Mesothelial cell of epicardium (in vitro differentiated cells): ENCODE measurements at regions not wholly inside any gene's neighbourhood (a gene's known extent, or its start where the extent isn't known, plus 50 kb on each side); places are given as distances from the start of the nearest gene placed in this dataset.
"Not testable (repeated sequence)": the region's sequence is repeated elsewhere in the genome, so short reads cannot be mapped to it uniquely, and the experiment has no call there.

Source experiments
- DNase-seq, 2 experiments: peaks; one replicate each; pipeline ENCODE4 v3.0.0; 2021; ENCODE audit warnings: low spot score in 2 of 2; ENCODE audit not compliant: unreplicated experiment in 2 of 2
- H3K27ac Mint-ChIP-seq: 2 replicates; pipeline ENCODE4 v1.8.0; 2021; ENCODE audit warnings: mixed read lengths
- H3K27me3 Mint-ChIP-seq: 2 replicates; pipeline ENCODE4 v1.8.0; 2021; ENCODE audit warnings: low read depth, mixed read lengths
- H3K36me3 Mint-ChIP-seq: 2 replicates; pipeline ENCODE4 v1.8.0; 2021; ENCODE audit warnings: mixed read lengths
- H3K4me1 Mint-ChIP-seq: 2 replicates; pipeline ENCODE4 v1.8.0; 2021; ENCODE audit warnings: mixed read lengths
- H3K4me3 Mint-ChIP-seq: 2 replicates; pipeline ENCODE4 v1.8.0; 2021; ENCODE audit warnings: mild to moderate bottlenecking, moderate library complexity, mixed read lengths
- H3K9me3 Mint-ChIP-seq: 2 replicates; pipeline ENCODE4 v1.8.0; 2021; ENCODE audit warnings: mixed read lengths
- TF ChIP-seq, protein P1 (sequence below): fragments of 200-600 bp; sonication (generic); IDR thresholded peaks from one replicate; pipeline ENCODE4 v1.5.0; 2021; ENCODE audit warnings: antibody characterized with exemption; ENCODE audit not compliant: unreplicated experiment

DNA sequence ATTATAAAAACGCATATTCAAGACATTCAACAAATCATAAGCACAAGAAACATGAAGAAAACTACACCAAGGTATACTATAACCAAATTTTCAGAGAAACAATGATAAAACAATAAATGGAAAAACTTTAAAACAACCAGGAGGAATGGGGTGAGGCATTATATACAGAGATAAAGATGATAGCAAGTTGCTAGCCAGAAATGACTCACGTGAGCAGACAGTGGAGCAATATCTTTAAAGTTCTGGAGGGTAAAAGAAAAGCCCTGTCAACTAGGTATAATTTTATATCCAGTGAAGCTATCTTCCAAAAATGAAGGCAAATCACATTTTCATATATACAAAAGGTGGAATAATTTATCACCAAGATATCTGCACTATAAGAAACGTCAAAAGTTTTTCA is 97.8 kb upstream of the PCED1B start:
- DNase-seq = no peak
- Mint-ChIP-seq H3K27me3 (no peaks in the 10 kb centered on the region), H3K9me3 (peaks cover 3% of the 10 kb centered on the region), H3K27ac (no peak overlapping the region), H3K4me3 (no peak overlapping the region), H3K36me3 (no peaks in the 10 kb centered on the region), H3K4me1 (peaks cover 10% of the 10 kb centered on the region)
- TF ChIP-seq, protein P1, sequence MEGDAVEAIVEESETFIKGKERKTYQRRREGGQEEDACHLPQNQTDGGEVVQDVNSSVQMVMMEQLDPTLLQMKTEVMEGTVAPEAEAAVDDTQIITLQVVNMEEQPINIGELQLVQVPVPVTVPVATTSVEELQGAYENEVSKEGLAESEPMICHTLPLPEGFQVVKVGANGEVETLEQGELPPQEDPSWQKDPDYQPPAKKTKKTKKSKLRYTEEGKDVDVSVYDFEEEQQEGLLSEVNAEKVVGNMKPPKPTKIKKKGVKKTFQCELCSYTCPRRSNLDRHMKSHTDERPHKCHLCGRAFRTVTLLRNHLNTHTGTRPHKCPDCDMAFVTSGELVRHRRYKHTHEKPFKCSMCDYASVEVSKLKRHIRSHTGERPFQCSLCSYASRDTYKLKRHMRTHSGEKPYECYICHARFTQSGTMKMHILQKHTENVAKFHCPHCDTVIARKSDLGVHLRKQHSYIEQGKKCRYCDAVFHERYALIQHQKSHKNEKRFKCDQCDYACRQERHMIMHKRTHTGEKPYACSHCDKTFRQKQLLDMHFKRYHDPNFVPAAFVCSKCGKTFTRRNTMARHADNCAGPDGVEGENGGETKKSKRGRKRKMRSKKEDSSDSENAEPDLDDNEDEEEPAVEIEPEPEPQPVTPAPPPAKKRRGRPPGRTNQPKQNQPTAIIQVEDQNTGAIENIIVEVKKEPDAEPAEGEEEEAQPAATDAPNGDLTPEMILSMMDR = no peak

- Mint-ChIP-seq H3K36me3 (no peaks in the 10 kb centered on the region), H3K4me1 (peaks cover 10% of the 10 kb centered on the region)
- TF ChIP-seq, protein P1 = no peak
These were observed 96.6 kb upstream of the PCED1B start for GRCh38 chr12:46982629-46983392.

DNA sequence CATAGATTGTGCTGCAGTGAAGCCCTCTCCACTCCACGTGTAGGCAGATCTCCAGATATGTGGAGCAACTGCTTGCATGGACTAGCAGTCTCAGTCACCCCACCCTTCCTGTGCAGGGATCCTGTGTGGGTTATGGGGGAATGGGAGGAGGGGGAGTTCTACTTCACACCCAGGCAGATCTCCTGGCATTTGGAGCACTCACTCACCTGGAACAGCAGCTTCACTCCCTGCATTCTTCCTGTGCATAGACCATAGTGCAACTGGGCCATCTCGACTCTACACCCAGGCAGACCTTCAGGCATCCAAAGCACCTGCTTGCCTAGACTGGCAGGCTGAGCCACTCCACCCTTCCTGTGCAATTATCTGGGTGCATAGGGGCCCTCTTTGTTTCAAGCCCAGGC is 96.0 kb upstream of the PCED1B start:
- Mint-ChIP-seq H3K36me3 (no peaks in the 10 kb centered on the region), H3K4me3 (no peak overlapping the region), H3K27me3 (no peaks in the 10 kb centered on the region), H3K27ac (no peak overlapping the region), H3K9me3 (peaks cover 9% of the 10 kb centered on the region), H3K4me1 (peaks cover 10% of the 10 kb centered on the region)
- TF ChIP-seq, protein P1 = no peak
- no peak for DNase-seq

More at GRCh38 chr12:46982629-46983392, 96.6 kb upstream of the PCED1B start:
- Mint-ChIP-seq H3K4me3 (no peak overlapping the region), H3K27me3 (no peaks in the 10 kb centered on the region), H3K9me3 (peaks cover 6% of the 10 kb centered on the region), H3K27ac (no peak overlapping the region)
- DNase-seq = no peak

- Mint-ChIP-seq H3K4me3 (peak overlapping the region; percentile 43), H3K4me1 (peaks cover 10% of the 10 kb centered on the region), H3K27me3 (no peaks in the 10 kb centered on the region), H3K9me3 (peaks cover 12% of the 10 kb centered on the region), H3K27ac (peak overlapping the region; percentile 80), H3K36me3 (no peaks in the 10 kb centered on the region)
- no peak for DNase-seq
- TF ChIP-seq, protein P1 = peak; percentile 51
These were observed 95.2 kb upstream of the PCED1B start for GRCh38 chr12:46983959-46984841.

GRCh38 chr12:46985816-46986215 is 93.6 kb upstream of the PCED1B start:
- Mint-ChIP-seq H3K9me3 (peaks cover 28% of the 10 kb centered on the region), H3K27ac (no peak overlapping the region), H3K27me3 (no peaks in the 10 kb centered on the region), H3K4me3 (no peak overlapping the region), H3K36me3 (peaks cover 7% of the 10 kb centered on the region), H3K4me1 (peaks cover 10% of the 10 kb centered on the region)
- no peak for DNase-seq
- TF ChIP-seq, protein P1 = no peak

DNA sequence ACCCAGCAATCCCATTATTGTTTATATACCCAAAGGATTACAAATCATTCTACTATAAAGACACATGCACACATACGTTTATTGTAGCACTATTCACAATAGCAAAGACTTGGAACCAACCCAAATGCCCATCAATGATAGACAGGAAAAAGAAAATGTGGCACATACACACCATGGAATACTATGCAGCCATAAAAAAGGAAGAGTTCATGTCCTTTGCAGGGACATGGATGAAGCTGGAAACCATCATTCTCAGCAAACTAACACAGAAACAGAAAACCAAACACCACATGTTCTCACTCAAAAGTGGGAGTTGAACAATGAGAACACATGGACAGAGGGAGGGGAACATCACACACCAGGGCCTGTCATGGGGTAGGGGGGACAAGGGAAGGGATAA is 91.3 kb upstream of the PCED1B start:
- H3K27ac Mint-ChIP-seq = not testable (repeated sequence)

More for the DNA sequence above, 91.3 kb upstream of the PCED1B start:
- H3K36me3 Mint-ChIP-seq, H3K4me3 Mint-ChIP-seq, H3K27me3 Mint-ChIP-seq, DNase-seq: not testable (repeated sequence)
- H3K4me1 Mint-ChIP-seq = peaks cover 10% of the 10 kb centered on the region
- peaks cover 34% of the 10 kb centered on the region for H3K9me3 Mint-ChIP-seq
